ENCODE measurements at regions not wholly inside any gene's neighbourhood (a gene's known extent, or its start where the extent isn't known, plus 50 kb on each side); places are given as distances from the start of the nearest gene placed in this dataset.
"Not testable (repeated sequence)": the region's sequence is repeated elsewhere in the genome, so short reads cannot be mapped to it uniquely, and the experiment has no call there.

- not testable (repeated sequence) for TF ChIP-seq POLR2A (IDR thresholded peaks at IDR 0.05; ENCODE audit: low read length); SREBF2 (IDR thresholded peaks at IDR 0.05); BCL3 (IDR thresholded peaks at IDR 0.05); PBX3 (IDR thresholded peaks at IDR 0.05); CTCF (IDR thresholded peaks at IDR 0.05)
- TF ChIP-seq, protein P1, sequence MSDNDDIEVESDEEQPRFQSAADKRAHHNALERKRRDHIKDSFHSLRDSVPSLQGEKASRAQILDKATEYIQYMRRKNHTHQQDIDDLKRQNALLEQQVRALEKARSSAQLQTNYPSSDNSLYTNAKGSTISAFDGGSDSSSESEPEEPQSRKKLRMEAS (IDR thresholded peaks at IDR 0.05) = not testable (repeated sequence)
- TF ChIP-seq, protein P2, sequence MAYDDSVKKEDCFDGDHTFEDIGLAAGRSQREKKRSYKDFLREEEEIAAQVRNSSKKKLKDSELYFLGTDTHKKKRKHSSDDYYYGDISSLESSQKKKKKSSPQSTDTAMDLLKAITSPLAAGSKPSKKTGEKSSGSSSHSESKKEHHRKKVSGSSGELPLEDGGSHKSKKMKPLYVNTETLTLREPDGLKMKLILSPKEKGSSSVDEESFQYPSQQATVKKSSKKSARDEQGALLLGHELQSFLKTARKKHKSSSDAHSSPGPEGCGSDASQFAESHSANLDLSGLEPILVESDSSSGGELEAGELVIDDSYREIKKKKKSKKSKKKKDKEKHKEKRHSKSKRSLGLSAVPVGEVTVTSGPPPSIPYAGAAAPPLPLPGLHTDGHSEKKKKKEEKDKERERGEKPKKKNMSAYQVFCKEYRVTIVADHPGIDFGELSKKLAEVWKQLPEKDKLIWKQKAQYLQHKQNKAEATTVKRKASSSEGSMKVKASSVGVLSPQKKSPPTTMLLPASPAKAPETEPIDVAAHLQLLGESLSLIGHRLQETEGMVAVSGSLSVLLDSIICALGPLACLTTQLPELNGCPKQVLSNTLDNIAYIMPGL (CRISPR knock-in tag; IDR thresholded peaks at IDR 0.05; ENCODE audit: borderline replicate concordance) = not testable (repeated sequence)
These were observed 96.3 kb upstream of the UBASH3B start for GRCh38 chr11:122559218-122559617.

All from A549 (cell line).